ENCODE measurements at regions not wholly inside any gene's neighbourhood (a gene's known extent, or its start where the extent isn't known, plus 50 kb on each side); places are given as distances from the start of the nearest gene placed in this dataset.

DNA sequence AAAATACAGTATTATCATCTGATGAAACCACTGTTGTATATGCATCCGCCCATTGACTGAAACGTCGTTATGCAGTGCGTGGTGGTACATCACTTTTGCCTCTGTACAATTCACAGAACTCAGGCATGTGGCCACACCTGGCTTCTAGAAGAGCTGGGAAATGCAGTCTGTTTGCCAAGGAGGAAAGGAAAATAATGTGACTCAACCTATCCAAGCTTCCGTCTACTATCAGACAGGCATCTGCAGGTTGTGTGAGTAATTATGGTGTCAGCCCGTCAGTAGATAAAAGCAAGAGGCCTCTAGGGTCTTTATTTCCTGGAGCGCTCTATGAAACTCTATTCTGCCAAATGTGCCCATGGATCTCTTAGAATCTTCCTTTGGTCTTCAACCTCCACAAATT is 111.6 kb downstream of the BBS10 start:
- no peak for DNase-seq
- intact Hi-C loops (cut with DNase I), result no loop called here
- no peak for ATAC-seq

DNA sequence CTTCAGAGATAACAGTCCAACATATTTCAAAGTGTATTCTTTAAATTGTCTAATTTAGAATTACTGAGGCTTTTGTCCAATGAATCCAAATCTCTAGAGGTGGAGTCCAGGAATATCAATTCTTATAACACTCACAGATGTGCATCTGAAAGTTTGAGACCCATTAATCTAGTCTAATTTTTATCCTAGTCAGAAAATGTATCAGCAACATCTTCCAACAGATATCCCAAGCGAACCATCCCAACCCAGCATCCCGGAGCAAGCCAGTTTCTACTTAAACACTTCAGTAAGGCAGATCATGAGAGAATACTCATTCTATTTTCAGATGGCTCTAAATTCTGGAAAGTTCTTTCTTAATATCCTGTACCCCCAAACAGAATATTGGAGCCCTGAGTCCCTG is 113.5 kb downstream of the BBS10 start:
- intact Hi-C loops (cut with DNase I), result no loop called here
- DNase-seq (no peak), ATAC-seq (no peak)

DNA sequence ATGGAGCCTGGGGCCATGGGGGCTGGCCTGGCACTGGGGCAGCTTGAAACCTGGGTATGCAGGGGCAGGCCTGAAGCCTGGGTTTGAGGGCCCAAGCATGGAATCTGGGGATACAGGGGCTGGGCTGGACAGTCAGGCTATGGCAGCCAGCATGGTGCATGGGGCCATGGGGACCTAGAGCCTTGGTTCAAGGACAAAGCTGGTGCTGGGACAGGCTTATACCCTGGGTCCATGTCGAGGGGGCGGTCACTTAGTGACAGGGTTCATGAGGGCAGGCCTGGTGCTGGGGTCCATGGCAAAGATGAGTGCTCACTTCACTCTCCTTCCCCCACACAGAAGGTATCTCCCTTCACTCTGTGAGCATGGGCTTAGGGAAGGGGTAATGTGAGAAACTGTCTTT is 116.2 kb downstream of the BBS10 start:
- DNase-seq (no peak), ATAC-seq (no peak)
- intact Hi-C loops (cut with DNase I), result no loop called here

DNA sequence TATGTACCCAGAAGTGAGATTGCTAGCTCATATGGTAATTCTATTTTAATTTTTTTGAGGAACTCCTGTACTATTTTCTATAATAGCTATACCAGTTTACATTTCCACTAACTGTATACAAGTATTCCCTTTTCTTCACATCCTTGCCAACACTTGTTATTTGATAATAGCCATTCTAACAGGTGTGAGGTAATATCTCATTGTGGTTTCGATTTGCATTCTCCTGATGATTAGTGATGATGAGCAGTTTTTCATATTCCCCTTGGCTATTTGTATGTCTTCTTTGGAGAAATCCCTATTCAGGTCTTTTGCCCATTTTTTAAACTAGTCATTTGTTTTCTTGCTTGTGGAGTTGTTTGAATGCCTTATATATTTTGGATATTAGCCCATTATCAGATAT is 121.3 kb downstream of the BBS10 start:
- ATAC-seq (no peak), DNase-seq (no peak)
- intact Hi-C loops (cut with DNase I), result no loop called here

DNA sequence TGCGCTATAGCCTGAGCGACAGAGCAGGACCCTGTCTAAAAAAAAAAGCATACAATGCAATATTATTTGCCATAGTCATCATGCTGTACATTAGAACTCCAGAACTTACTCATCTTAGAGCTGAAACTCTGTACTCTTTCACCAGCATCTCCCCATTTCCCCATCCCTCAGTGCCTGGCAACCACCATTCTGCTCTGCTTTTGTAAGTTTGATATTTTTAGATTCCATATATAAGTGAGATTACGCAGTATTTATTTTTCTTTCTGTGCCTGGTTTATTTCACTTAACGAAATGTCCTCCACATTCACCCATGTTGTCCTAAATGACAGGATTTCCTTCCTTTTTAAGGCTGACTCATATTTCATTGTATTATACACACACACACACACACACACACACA is 121.8 kb downstream of the BBS10 start:
- DNase-seq (no peak), ATAC-seq (no peak)
- intact Hi-C loops (cut with DNase I), result no loop called here

DNA sequence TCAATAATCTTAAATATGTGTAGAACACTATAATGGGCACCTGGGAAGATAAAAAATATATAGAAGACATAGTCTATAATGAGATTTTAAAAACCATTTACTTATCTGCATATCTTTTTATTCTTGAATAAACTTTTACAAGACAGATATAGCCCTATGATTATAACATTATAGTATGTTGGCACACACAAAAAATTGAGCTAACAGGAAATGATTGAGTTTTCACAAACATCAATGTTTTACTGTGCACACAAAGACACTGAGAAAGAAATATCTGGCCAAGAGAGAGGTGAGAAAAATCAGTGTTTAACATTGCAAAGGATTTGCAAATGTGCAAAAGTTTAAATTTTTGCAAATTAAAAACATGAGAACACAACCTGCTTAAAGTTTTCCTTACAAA is 124.3 kb downstream of the BBS10 start:
- intact Hi-C loops (cut with DNase I), result no loop called here
- ATAC-seq (no peak), DNase-seq (no peak)

DNA sequence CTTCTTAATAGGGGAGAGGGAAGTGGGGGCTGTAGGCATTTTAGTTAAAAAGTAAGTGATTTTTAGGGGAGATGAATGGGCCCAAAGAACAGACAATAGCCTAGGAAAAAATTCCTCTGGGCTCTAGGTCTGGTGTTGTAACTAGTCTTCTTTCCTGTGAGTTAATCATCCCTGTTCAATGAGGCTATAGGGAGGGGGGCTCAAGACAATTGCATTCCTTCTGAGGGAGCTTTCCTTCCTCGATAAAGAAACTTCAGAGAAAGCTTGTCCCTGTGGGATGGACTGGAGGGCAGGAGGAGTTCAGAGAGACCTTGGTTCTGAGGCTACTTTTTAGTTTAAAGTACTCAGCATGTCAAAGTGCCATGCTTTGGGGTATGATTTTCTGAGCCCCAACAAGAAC is 127.2 kb downstream of the BBS10 start:
- DNase-seq, result no peak
- intact Hi-C loops (cut with DNase I), result no loop called here
- ATAC-seq, result no peak

DNA sequence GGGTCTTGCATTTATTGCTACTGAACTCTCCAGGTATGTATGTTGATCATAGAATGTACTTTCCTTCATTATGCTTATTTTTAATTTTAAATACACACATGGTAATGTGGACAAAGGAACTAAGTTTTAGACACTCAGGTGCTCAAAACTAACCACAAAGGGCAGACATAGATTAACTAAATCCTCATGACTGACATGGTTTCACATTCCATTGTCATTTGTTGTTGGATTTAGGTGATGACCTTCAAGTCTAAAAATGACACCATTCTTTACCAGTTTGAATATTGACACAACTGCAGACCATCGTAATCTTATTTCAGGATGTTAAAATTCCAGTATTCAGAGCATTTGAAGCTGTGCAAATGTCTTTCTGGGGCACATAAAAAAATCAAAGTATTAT is 128.4 kb downstream of the BBS10 start:
- intact Hi-C loops (cut with DNase I), result no loop called here
- ATAC-seq (no peak), DNase-seq (no peak)

DNA sequence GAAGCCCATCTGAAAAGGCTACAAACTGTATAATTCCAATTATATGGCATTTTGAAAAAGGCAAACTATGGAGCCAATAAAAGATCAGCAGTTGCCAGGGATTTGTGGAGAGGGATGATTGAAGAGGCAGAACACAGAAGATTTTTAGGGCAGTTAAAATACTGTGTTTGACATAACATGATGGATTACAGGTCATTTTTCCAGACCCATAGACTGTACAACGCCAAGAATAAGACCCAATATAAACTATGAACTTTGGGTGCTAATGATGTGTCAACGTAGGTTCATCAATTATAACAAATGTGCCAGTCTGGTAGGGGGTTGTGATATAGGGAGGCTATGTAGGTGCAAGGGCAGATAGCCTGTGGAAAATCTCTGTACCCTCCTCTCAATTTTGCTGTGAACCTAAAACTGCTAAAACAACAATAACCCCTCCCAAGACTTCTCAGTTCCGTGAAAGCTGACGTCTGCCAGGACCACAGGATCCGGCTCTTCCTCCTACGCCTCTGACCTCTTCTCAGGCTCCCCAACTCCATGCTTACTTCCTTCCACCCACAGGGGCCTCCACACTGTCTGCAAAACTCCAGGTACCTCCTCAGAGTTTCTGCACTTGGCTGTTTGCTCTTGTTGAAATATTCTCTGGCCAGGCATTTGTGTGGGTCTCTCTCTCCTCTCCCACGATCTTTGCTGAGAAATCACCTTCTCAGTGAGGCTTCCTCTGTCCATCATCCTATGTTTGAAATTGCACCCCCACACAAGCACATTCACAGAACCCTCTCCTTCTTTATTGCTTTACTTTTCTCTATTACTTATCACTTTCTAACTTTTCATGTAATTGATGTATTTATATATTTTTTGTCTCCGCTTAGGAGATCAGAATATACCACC is 131.4 kb downstream of the BBS10 start:
- intact Hi-C loops (cut with DNase I), result no loop called here

DNA sequence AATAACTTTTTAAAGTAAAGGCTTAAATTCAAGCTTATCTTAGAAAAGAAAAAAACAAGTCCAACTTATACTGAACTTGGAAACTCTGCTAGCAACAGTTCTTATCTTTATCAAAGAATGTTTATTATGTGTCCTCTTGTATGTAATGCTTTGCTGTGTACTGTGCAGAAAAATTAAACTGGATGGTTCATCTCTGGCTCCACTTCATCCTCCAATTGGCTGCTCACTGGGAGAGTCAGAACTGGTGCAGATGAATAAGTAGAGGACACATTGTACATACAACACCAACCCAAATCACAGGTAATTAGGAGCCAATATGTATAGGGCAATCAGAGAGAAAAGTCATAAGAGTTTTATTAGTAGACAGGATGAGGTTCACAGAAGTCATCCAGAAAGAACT is 123.6 kb upstream of the NAP1L1 start:
- DNase-seq (no peak), ATAC-seq (no peak)

More for the DNA sequence above, 131.4 kb downstream of the BBS10 start:
- DNase-seq (no peak), ATAC-seq (no peak)

DNA sequence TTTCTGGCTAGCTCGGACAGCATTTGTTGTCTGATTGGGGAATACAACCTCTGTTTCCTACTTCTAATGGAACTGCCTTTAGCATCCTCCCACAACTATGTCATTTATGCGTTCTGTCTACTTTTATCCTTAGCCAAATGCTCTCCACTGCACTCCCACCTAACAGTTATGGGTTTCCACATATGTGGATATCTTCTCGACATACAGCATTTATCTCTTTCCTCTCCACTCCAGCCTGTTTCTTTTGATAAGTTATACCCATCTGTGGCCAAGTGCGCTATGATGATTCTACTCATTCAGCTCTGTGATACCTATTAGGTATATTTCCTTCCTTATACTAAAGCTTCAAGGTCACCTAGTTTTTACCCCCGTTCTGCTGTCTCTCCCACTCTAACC is 122.2 kb upstream of the NAP1L1 start:
- DNase-seq, result no peak
- intact Hi-C loops (cut with DNase I), result no loop called here
- no peak for ATAC-seq

More for the DNA sequence above, 123.6 kb upstream of the NAP1L1 start:
- intact Hi-C loops (cut with DNase I), result no loop called here

DNA sequence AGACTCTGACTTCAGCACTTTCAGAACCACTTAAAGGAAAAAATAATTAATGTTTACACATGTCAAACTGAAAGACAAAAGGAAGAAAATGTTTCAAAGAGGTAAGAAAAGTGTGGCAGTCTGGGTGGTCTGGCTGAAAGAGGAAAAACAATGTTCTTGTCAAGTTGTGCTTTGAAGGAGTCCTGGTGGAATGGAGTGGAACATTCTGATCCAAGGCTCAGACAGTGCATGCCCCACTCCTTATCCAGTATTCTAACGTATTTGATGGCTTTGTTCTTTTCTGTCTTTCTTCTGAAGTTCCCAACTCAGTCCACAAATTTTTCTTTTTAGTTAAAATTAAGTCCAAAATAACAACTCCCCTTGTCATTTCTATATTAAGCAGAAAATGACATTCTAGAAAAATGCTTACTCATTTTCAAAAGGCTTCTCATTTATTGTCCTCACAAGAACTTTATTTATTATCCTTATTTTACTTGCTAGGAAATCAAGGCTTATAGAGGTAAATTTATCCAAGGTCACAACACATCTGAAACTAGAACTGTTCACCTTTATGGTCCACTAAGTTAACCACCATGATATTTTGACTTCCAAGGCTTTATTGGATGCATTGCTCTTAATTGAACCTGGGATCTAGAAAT is 121.7 kb upstream of the NAP1L1 start:
- intact Hi-C loops (cut with DNase I), result no loop called here
- DNase-seq, result no peak
- ATAC-seq, result no peak

DNA sequence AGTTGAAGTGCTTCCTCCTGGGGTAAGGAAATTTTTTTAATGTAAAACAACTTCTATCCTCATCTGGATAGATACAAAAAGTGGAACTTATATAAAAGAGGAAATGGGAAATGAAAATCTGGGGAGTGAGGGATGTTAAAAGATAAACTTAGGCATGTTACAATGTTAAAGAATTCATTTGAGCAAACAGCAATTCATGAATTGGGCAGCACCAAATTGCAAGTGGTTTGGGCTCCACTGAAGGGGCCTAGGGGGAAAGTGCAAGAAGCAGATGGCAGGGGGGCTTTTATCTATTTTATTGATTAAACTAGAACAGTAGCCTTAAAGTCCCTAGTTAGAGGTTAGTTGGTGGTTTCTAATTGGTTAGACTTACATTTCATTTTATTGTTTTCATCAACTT is 118.1 kb upstream of the NAP1L1 start:
- DNase-seq, result no peak
- intact Hi-C loops (cut with DNase I), result no loop called here
- no peak for ATAC-seq

DNA sequence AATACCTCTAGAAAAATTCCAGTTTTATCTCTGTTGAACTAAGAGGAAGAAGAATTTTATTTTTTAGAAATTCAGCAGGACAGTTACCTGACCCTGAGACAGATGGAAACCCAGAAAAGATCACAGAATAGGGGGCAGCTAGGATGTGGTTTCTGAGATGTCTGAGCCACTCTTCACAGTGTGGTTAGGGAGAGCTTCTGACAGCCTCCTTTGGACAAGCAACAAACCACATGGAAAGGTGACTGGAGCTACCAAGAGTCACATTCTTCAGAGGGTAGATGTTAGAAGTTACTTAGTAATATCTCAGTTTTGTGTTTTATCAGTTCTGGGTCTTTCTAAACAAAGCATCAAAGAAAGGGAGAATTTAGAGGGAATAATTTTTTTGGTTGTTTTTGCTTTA is 117.3 kb upstream of the NAP1L1 start:
- DNase-seq, result no peak
- intact Hi-C loops (cut with DNase I), result no loop called here
- ATAC-seq, result no peak

DNA sequence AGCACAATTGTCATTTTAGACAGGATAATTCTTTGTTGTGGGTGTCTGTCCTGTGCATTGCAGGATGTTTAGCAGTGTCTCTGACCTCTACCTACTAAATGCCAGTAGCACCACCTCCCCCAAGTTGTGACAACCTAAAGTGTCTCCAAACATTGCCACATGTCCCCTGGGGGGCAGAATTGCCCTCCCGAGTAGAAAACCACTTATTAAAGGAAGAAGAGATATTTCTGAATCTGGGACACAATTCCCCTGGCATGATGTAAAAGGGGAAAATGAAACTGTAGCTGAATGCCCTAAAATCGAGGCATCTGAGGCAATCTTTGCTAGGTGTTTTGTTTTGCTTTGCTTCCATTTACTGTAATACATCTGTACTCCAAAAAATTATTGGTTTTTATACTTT is 116.8 kb upstream of the NAP1L1 start:
- no peak for DNase-seq
- ATAC-seq, result no peak
- intact Hi-C loops (cut with DNase I), result no loop called here

DNA sequence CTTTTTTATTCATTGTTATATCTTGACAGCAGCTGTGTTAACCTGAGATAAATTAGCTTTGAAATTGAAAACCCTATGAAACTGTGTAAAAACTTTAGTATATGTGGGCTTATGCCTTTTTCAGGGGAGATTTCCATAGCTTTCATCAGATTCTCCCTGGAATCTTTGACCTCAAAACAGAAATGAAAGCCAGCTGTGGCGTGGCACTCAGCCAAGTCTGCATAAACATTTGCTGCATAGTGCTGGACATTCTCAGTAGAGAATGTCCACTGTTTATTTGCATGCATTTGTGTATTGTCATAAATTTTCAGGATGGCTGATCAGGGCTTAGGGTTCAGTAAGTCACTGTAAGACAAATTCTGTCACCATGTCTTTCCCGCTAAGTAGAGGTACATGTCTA is 115.3 kb upstream of the NAP1L1 start:
- no peak for ATAC-seq
- intact Hi-C loops (cut with DNase I), result no loop called here
- DNase-seq, result no peak

DNA sequence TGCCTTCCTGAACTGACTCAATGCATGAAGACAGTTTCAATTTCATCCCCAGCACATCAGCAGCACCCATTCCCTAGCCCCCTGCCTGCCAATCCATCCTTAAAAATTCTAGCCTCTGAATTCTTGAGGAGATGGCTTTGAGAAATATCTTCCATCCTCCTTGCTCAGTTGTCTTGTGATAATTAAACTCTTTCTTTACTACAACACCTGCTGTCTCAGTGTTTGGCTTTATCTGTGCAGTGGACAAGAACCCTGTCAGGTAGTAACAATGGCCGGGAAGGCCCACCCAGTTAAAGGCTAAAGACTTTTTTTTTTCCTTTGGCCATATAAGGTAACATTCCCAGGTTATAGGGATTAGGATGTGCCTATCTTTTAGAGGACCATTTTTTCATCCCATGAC is 114.4 kb upstream of the NAP1L1 start:
- intact Hi-C loops (cut with DNase I), result no loop called here
- no peak for DNase-seq

DNA sequence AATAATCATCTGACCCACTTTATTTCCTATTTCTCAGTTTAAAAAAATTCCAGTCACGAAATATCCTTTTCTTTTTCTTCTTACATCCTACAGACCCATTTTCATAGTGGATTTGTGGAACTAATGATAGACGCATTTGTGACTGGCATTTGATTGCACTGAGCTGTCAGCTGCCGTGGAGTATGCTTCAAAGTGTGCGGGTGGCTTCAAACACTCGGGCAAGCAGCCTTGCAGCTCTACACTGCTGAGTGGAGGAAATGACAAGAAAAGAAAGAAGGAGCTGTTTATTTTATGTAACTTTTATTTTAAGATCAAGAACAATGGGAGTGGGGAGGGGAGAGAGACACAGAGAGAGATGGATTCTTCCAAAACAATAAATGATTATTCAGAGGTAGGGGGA is 112.8 kb upstream of the NAP1L1 start:
- DNase-seq (no peak), ATAC-seq (no peak)
- intact Hi-C loops (cut with DNase I), result no loop called here

More for the DNA sequence above, 114.4 kb upstream of the NAP1L1 start:
- ATAC-seq, result no peak

DNA sequence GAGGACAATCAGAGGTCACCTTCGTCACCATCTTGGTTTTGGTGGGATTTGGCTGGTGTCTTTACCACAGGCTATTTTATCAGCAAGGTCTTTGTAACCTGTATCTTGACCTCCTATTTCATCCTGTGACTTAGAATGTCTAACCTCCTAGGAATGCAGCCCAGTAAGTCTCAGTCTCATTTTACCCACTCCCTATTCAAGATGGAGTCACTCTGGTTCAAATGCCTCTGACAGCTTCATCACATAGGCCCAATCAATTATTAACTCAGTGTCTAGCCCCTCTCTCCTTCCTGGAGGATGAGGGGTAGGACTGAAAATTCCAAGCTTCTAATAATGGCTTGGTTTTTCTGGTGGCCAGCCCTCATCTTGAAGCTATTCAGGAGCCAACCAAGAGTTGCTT is 111.4 kb upstream of the NAP1L1 start:
- DNase-seq (no peak), ATAC-seq (no peak)
- intact Hi-C loops (cut with DNase I), result no loop called here

DNA sequence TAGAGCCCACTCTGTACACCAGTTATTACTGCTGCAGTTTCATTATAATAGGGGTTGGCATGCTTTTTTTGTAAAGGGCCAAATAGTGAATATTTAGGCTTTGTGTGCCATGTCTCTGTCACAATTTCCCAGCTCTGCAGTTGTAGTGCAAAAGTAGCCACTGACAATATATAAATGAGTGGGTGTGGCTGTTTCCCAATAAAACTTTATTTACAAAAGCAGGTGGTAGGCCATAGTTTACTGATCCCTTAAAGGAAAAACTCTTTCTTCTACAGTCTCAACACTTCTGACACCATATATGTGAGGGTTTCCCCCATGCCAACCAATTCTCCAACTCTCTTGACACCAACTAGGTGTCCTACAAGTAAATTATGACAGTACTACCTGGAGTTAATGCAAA is 110.2 kb upstream of the NAP1L1 start:
- intact Hi-C loops (cut with DNase I), result no loop called here
- ATAC-seq (no peak), DNase-seq (no peak)

DNA sequence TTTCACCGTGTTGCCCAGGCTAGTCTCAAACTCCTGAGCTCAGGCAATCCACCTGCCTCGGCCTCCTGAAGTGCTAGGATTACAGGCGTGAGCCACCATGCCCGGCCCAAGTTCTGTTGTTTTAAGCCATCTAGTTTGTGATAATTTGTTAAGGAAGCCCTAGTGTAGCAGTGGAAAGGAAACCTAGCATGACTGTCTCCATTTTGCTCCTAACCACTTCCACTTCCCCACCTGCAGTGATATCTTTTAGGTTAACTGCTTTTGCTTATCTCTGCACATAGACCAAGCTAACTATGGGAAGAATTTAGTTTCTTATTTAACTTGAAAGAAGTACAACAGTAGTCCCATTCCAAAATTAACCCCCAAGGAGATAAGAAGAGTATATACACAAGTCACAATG is 109.5 kb upstream of the NAP1L1 start:
- intact Hi-C loops (cut with DNase I), result no loop called here
- DNase-seq (no peak), ATAC-seq (no peak)

Measured in left cardiac atrium (tissue), 4 donors.